Vagina (tissue), 2 donors: ENCODE measurements at regions not wholly inside any gene's neighbourhood (a gene's known extent, or its start where the extent isn't known, plus 50 kb on each side); places are given as distances from the start of the nearest gene placed in this dataset.

Experiments used
- POLR2A ChIP-seq, 2 donors: fragments of 450-650 bp; IDR thresholded peaks; one replicate each; pipeline ENCODE4 v1.6.1; 2017; ENCODE audit warnings: antibody characterized with exemption in 2 of 2, mild to moderate bottlenecking in 2 of 2, moderate library complexity in 2 of 2
- POLR2AphosphoS5 ChIP-seq, 2 donors: sonication (generic); formaldehyde crosslinking; IDR thresholded peaks; one replicate each; pipeline ENCODE4 v1.9.0; 2017; ENCODE audit warnings: antibody characterized with exemption in 2 of 2, mild to moderate bottlenecking in 2 of 2, low read depth in 1 of 2; ENCODE audit not compliant: insufficient read depth in 1 of 2
- TF ChIP-seq, protein P1 (sequence below), 3 experiments: fragments of 450-650 bp in 2 of 3; fragments of 200-600 bp in 1 of 3; sonication (generic) in 1 of 3; IDR thresholded peaks; one replicate each; pipeline ENCODE4 v1.5.1; 2017 to 2019; ENCODE audit warnings: antibody characterized with exemption in 3 of 3, mild to moderate bottlenecking in 2 of 3, moderate library complexity in 2 of 3

DNA sequence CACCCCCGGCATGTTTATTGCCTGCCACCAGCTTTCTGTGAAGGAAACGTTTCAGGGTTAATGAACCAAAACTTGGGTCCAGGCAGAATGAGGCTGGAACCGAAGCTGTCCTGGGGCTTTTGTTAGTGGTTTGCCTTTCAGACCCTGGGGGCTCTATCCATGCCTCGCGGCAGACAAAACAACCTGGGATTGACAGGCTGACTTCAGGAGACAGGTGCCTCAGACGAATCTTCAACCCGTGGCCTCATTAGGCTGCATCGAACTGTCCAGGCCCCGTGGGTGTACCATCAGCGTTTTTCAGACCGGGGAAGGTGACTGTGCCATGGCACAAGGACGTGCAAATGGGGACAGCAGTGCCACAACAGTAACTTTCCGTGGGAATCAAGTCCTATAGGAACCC lies 259.3 kb upstream of the SHH start:
- TF ChIP-seq, protein P1, sequence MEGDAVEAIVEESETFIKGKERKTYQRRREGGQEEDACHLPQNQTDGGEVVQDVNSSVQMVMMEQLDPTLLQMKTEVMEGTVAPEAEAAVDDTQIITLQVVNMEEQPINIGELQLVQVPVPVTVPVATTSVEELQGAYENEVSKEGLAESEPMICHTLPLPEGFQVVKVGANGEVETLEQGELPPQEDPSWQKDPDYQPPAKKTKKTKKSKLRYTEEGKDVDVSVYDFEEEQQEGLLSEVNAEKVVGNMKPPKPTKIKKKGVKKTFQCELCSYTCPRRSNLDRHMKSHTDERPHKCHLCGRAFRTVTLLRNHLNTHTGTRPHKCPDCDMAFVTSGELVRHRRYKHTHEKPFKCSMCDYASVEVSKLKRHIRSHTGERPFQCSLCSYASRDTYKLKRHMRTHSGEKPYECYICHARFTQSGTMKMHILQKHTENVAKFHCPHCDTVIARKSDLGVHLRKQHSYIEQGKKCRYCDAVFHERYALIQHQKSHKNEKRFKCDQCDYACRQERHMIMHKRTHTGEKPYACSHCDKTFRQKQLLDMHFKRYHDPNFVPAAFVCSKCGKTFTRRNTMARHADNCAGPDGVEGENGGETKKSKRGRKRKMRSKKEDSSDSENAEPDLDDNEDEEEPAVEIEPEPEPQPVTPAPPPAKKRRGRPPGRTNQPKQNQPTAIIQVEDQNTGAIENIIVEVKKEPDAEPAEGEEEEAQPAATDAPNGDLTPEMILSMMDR (IDR thresholded peaks at IDR 0.05): no peak
- no peak for TF ChIP-seq POLR2A (IDR thresholded peaks at IDR 0.05)
- TF ChIP-seq POLR2AphosphoS5 (IDR thresholded peaks at IDR 0.05; ENCODE audit: insufficient read depth in 1 of 2, low read depth in 1 of 2): no peak
